ENCODE measurements at regions not wholly inside any gene's neighbourhood (a gene's known extent, or its start where the extent isn't known, plus 50 kb on each side); places are given as distances from the start of the nearest gene placed in this dataset.

GRCh38 chr18:78660311-78660710 lies 319.3 kb upstream of the SALL3 start:
- no peak for DNase-seq
- Mint-ChIP-seq H3K27ac (no peak overlapping the region), H3K27me3 (no peaks in the 10 kb centered on the region), H3K9me3 (peaks cover 0 to 3% (median 0%) of the 10 kb centered on the region in 7 donors), H3K36me3 (no peaks in the 10 kb centered on the region), H3K4me1 (no peaks in the 10 kb centered on the region), H3K4me3 (no peak overlapping the region)
- no peak for ATAC-seq (ENCODE audit: low read depth in 2 of 2)
- no peaks in the 10 kb centered on the region for H3K9me3 ChIP-seq (ENCODE audit: control insufficient read depth in 2 of 2, low read length in 2 of 2)
- no peak overlapping the region for H3K4me3 ChIP-seq (ENCODE audit: low read depth, low read length)
- H3K4me1 ChIP-seq (ENCODE audit: control insufficient read depth, insufficient read depth, low read length, poor library complexity, severe bottlenecking) = no peaks in the 10 kb centered on the region
- H3K36me3 ChIP-seq (ENCODE audit: control insufficient read depth, insufficient read depth, low read length) = no peaks in the 10 kb centered on the region
- no peak overlapping the region for H3K27ac ChIP-seq (ENCODE audit: insufficient read depth, low read length, poor library complexity, severe bottlenecking)
- no peaks in the 10 kb centered on the region for H3K27me3 ChIP-seq (ENCODE audit: control insufficient read depth, insufficient read depth, low read length)

- Histone ChIP-seq H3K27me3 (ENCODE audit: control insufficient read depth, insufficient read depth, low read length) (no peaks in the 10 kb centered on the region), H3K9me3 (ENCODE audit: control insufficient read depth in 2 of 2, low read length in 2 of 2) (no peaks in the 10 kb centered on the region), H3K4me3 (ENCODE audit: low read depth, low read length) (no peak overlapping the region), H3K27ac (ENCODE audit: insufficient read depth, low read length, poor library complexity, severe bottlenecking) (no peak overlapping the region), H3K4me1 (ENCODE audit: control insufficient read depth, insufficient read depth, low read length, poor library complexity, severe bottlenecking) (no peaks in the 10 kb centered on the region), H3K36me3 (ENCODE audit: control insufficient read depth, insufficient read depth, low read length) (no peaks in the 10 kb centered on the region)
- no peaks in the 10 kb centered on the region for H3K36me3 Mint-ChIP-seq
- no peak for ATAC-seq (ENCODE audit: low read depth in 2 of 2)
- no peak for DNase-seq
- no peak overlapping the region for H3K27ac Mint-ChIP-seq
- no peak overlapping the region for H3K4me3 Mint-ChIP-seq
- H3K27me3 Mint-ChIP-seq = no peaks in the 10 kb centered on the region
- H3K4me1 Mint-ChIP-seq = no peaks in the 10 kb centered on the region
- peaks cover 0 to 3% (median 0%) of the 10 kb centered on the region in 7 donors for H3K9me3 Mint-ChIP-seq
Observed at GRCh38 chr18:78661316-78661715, 318.3 kb upstream of the SALL3 start.

- DNase-seq (no peak), ATAC-seq (ENCODE audit: low read depth in 2 of 2) (no peak)
- no peaks in the 10 kb centered on the region for H3K27me3 ChIP-seq (ENCODE audit: control insufficient read depth, insufficient read depth, low read length)
- no peak overlapping the region for H3K27ac ChIP-seq (ENCODE audit: insufficient read depth, low read length, poor library complexity, severe bottlenecking)
- H3K4me1 ChIP-seq (ENCODE audit: control insufficient read depth, insufficient read depth, low read length, poor library complexity, severe bottlenecking) = no peaks in the 10 kb centered on the region
- H3K4me1 Mint-ChIP-seq = no peaks in the 10 kb centered on the region
- H3K27me3 Mint-ChIP-seq = no peaks in the 10 kb centered on the region
- H3K36me3 Mint-ChIP-seq = no peaks in the 10 kb centered on the region
- H3K9me3 Mint-ChIP-seq = peaks cover 0 to 1% (median 0%) of the 10 kb centered on the region in 7 donors
- H3K4me3 Mint-ChIP-seq = no peak overlapping the region
- no peak overlapping the region for H3K4me3 ChIP-seq (ENCODE audit: low read depth, low read length)
- no peaks in the 10 kb centered on the region for H3K36me3 ChIP-seq (ENCODE audit: control insufficient read depth, insufficient read depth, low read length)
- no peak overlapping the region for H3K27ac Mint-ChIP-seq
- no peaks in the 10 kb centered on the region for H3K9me3 ChIP-seq (ENCODE audit: control insufficient read depth in 2 of 2, low read length in 2 of 2)
Observed at GRCh38 chr18:78662879-78663278, 316.7 kb upstream of the SALL3 start.

GRCh38 chr18:78664048-78664447 lies 315.6 kb upstream of the SALL3 start:
- H3K27me3 ChIP-seq (ENCODE audit: control insufficient read depth, insufficient read depth, low read length) = no peaks in the 10 kb centered on the region
- Mint-ChIP-seq H3K27me3 (no peaks in the 10 kb centered on the region), H3K36me3 (no peaks in the 10 kb centered on the region), H3K9me3 (peaks cover 0 to 1% (median 0%) of the 10 kb centered on the region in 7 donors), H3K27ac (no peak overlapping the region), H3K4me1 (no peaks in the 10 kb centered on the region), H3K4me3 (no peak overlapping the region)
- H3K36me3 ChIP-seq (ENCODE audit: control insufficient read depth, insufficient read depth, low read length) = no peaks in the 10 kb centered on the region
- ATAC-seq (ENCODE audit: low read depth in 2 of 2) (no peak), DNase-seq (no peak)
- H3K4me3 ChIP-seq (ENCODE audit: low read depth, low read length) = no peak overlapping the region
- no peak overlapping the region for H3K27ac ChIP-seq (ENCODE audit: insufficient read depth, low read length, poor library complexity, severe bottlenecking)
- no peaks in the 10 kb centered on the region for H3K9me3 ChIP-seq (ENCODE audit: control insufficient read depth in 2 of 2, low read length in 2 of 2)
- no peaks in the 10 kb centered on the region for H3K4me1 ChIP-seq (ENCODE audit: control insufficient read depth, insufficient read depth, low read length, poor library complexity, severe bottlenecking)

- Histone ChIP-seq H3K36me3 (ENCODE audit: control insufficient read depth, insufficient read depth, low read length) (no peaks in the 10 kb centered on the region), H3K27ac (ENCODE audit: insufficient read depth, low read length, poor library complexity, severe bottlenecking) (no peak overlapping the region), H3K27me3 (ENCODE audit: control insufficient read depth, insufficient read depth, low read length) (no peaks in the 10 kb centered on the region), H3K9me3 (ENCODE audit: control insufficient read depth in 2 of 2, low read length in 2 of 2) (no peaks in the 10 kb centered on the region), H3K4me3 (ENCODE audit: low read depth, low read length) (no peak overlapping the region), H3K4me1 (ENCODE audit: control insufficient read depth, insufficient read depth, low read length, poor library complexity, severe bottlenecking) (no peaks in the 10 kb centered on the region)
- no peaks in the 10 kb centered on the region for H3K27me3 Mint-ChIP-seq
- peaks cover 0 to 1% (median 0%) of the 10 kb centered on the region in 7 donors for H3K9me3 Mint-ChIP-seq
- no peaks in the 10 kb centered on the region for H3K36me3 Mint-ChIP-seq
- DNase-seq = no peak
- ATAC-seq (ENCODE audit: low read depth in 2 of 2) = no peak
- H3K4me1 Mint-ChIP-seq = no peaks in the 10 kb centered on the region
- H3K4me3 Mint-ChIP-seq = no peak overlapping the region
- H3K27ac Mint-ChIP-seq = no peak overlapping the region
Observed at GRCh38 chr18:78664848-78665247, 314.8 kb upstream of the SALL3 start.

GRCh38 chr18:78665644-78666043 lies 314.0 kb upstream of the SALL3 start:
- DNase-seq (no peak), ATAC-seq (ENCODE audit: low read depth in 2 of 2) (no peak)
- no peaks in the 10 kb centered on the region for H3K36me3 Mint-ChIP-seq

GRCh38 chr18:78666666-78667335 lies 312.8 kb upstream of the SALL3 start:
- no peak for ATAC-seq (ENCODE audit: low read depth in 2 of 2)

More at GRCh38 chr18:78665644-78666043, 314.0 kb upstream of the SALL3 start:
- H3K4me3 Mint-ChIP-seq = no peak overlapping the region
- H3K36me3 ChIP-seq (ENCODE audit: control insufficient read depth, insufficient read depth, low read length) = no peaks in the 10 kb centered on the region
- H3K27me3 Mint-ChIP-seq = no peaks in the 10 kb centered on the region
- peak overlapping the region in 1 of 3 donors; percentile 20 for H3K27ac Mint-ChIP-seq
- no peaks in the 10 kb centered on the region for H3K9me3 ChIP-seq (ENCODE audit: control insufficient read depth in 2 of 2, low read length in 2 of 2)
- no peaks in the 10 kb centered on the region for H3K4me1 Mint-ChIP-seq
- H3K27me3 ChIP-seq (ENCODE audit: control insufficient read depth, insufficient read depth, low read length) = no peaks in the 10 kb centered on the region
- H3K4me3 ChIP-seq (ENCODE audit: low read depth, low read length) = no peak overlapping the region
- H3K27ac ChIP-seq (ENCODE audit: insufficient read depth, low read length, poor library complexity, severe bottlenecking) = no peak overlapping the region
- no peaks in the 10 kb centered on the region for H3K4me1 ChIP-seq (ENCODE audit: control insufficient read depth, insufficient read depth, low read length, poor library complexity, severe bottlenecking)
- peaks cover 0 to under 1% (median 0%) of the 10 kb centered on the region in 7 donors for H3K9me3 Mint-ChIP-seq

GRCh38 chr18:78670778-78671391 lies 308.7 kb upstream of the SALL3 start:
- no peak overlapping the region for H3K4me3 ChIP-seq (ENCODE audit: low read depth, low read length)
- ATAC-seq (ENCODE audit: low read depth in 2 of 2) (no peak), DNase-seq (no peak)
- Mint-ChIP-seq H3K4me3 (no peak overlapping the region), H3K9me3 (no peaks in the 10 kb centered on the region), H3K27ac (no peak overlapping the region), H3K27me3 (peaks cover 5% of the 10 kb centered on the region), H3K36me3 (no peaks in the 10 kb centered on the region), H3K4me1 (no peaks in the 10 kb centered on the region)
- no peak overlapping the region for H3K27ac ChIP-seq (ENCODE audit: insufficient read depth, low read length, poor library complexity, severe bottlenecking)
- no peaks in the 10 kb centered on the region for H3K27me3 ChIP-seq (ENCODE audit: control insufficient read depth, insufficient read depth, low read length)
- H3K36me3 ChIP-seq (ENCODE audit: control insufficient read depth, insufficient read depth, low read length) = no peaks in the 10 kb centered on the region
- H3K4me1 ChIP-seq (ENCODE audit: control insufficient read depth, insufficient read depth, low read length, poor library complexity, severe bottlenecking) = no peaks in the 10 kb centered on the region
- H3K9me3 ChIP-seq (ENCODE audit: control insufficient read depth in 2 of 2, low read length in 2 of 2) = no peaks in the 10 kb centered on the region

More at GRCh38 chr18:78666666-78667335, 312.8 kb upstream of the SALL3 start:
- H3K27ac Mint-ChIP-seq = no peak overlapping the region
- no peak for DNase-seq
- Histone ChIP-seq H3K4me1 (ENCODE audit: control insufficient read depth, insufficient read depth, low read length, poor library complexity, severe bottlenecking) (no peaks in the 10 kb centered on the region), H3K36me3 (ENCODE audit: control insufficient read depth, insufficient read depth, low read length) (no peaks in the 10 kb centered on the region), H3K9me3 (ENCODE audit: control insufficient read depth in 2 of 2, low read length in 2 of 2) (no peaks in the 10 kb centered on the region), H3K27me3 (ENCODE audit: control insufficient read depth, insufficient read depth, low read length) (no peaks in the 10 kb centered on the region), H3K4me3 (ENCODE audit: low read depth, low read length) (no peak overlapping the region), H3K27ac (ENCODE audit: insufficient read depth, low read length, poor library complexity, severe bottlenecking) (no peak overlapping the region)
- H3K27me3 Mint-ChIP-seq = peaks cover 3% of the 10 kb centered on the region
- no peak overlapping the region for H3K4me3 Mint-ChIP-seq
- no peaks in the 10 kb centered on the region for H3K9me3 Mint-ChIP-seq
- H3K36me3 Mint-ChIP-seq = no peaks in the 10 kb centered on the region
- H3K4me1 Mint-ChIP-seq = no peaks in the 10 kb centered on the region
